ENCODE measurements at regions not wholly inside any gene's neighbourhood (a gene's known extent, or its start where the extent isn't known, plus 50 kb on each side); places are given as distances from the start of the nearest gene placed in this dataset.
"Not testable (repeated sequence)": the region's sequence is repeated elsewhere in the genome, so short reads cannot be mapped to it uniquely, and the experiment has no call there.

- not testable (repeated sequence) for DNase-seq
Observed at GRCh38 chr16:88202856-88203681, 179.7 kb upstream of the ZNF469 start.

- DNase-seq: not testable (repeated sequence)
Observed at GRCh38 chr16:88204131-88205110, 178.3 kb upstream of the ZNF469 start.

GRCh38 chr16:88205482-88205881, 177.3 kb upstream of the ZNF469 start:
- DNase-seq: not testable (repeated sequence)

GRCh38 chr16:88206006-88206405, 176.8 kb upstream of the ZNF469 start:
- not testable (repeated sequence) for DNase-seq

GRCh38 chr16:88206516-88206915, 176.2 kb upstream of the ZNF469 start:
- not testable (repeated sequence) for DNase-seq

GRCh38 chr16:88208112-88208511, 174.6 kb upstream of the ZNF469 start:
- DNase-seq: no peak

GRCh38 chr16:88208776-88209175, 174.0 kb upstream of the ZNF469 start:
- not testable (repeated sequence) for DNase-seq

- not testable (repeated sequence) for DNase-seq
Observed at GRCh38 chr16:88209579-88209978, 173.2 kb upstream of the ZNF469 start.

GRCh38 chr16:88213937-88214336, 168.8 kb upstream of the ZNF469 start:
- DNase-seq: not testable (repeated sequence)

- not testable (repeated sequence) for DNase-seq
Observed at GRCh38 chr16:88221001-88221761, 161.6 kb upstream of the ZNF469 start.

- not testable (repeated sequence) for DNase-seq
Observed at GRCh38 chr16:88223696-88224095, 159.1 kb upstream of the ZNF469 start.

GRCh38 chr16:88224131-88224898, 158.4 kb upstream of the ZNF469 start:
- not testable (repeated sequence) for DNase-seq

- DNase-seq: not testable (repeated sequence)
Observed at GRCh38 chr16:88225640-88226230, 157.0 kb upstream of the ZNF469 start.

- not testable (repeated sequence) for DNase-seq
Observed at GRCh38 chr16:88226302-88226701, 156.5 kb upstream of the ZNF469 start.

- DNase-seq: not testable (repeated sequence)
Observed at GRCh38 chr16:88227026-88227721, 155.6 kb upstream of the ZNF469 start.

- not testable (repeated sequence) for DNase-seq
Observed at GRCh38 chr16:88227722-88228482, 154.9 kb upstream of the ZNF469 start.

GRCh38 chr16:88228751-88229150, 154.0 kb upstream of the ZNF469 start:
- DNase-seq: not testable (repeated sequence)

GRCh38 chr16:88229710-88230109, 153.0 kb upstream of the ZNF469 start:
- DNase-seq: not testable (repeated sequence)

GRCh38 chr16:88230276-88230966, 152.3 kb upstream of the ZNF469 start:
- not testable (repeated sequence) for DNase-seq

All from NCI-H345 (cell line).